K562 (cell line): ENCODE measurements at regions not wholly inside any gene's neighbourhood (a gene's known extent, or its start where the extent isn't known, plus 50 kb on each side); places are given as distances from the start of the nearest gene placed in this dataset.
A peak's percentile ranks its signal among the peaks of the same experiment; 100 is the strongest.

Experiments
- ATAC-seq: fragments of 200-7000 bp; cut with Tn5 transposase; 3 replicates; pipeline ENCODE4 v1.9.1; 2020; ENCODE audit warnings: moderate library complexity
- BruUV-seq: library from RNA; stranded (reverse); fragments of 400-500 nt; replicated peaks from 2 replicates; lab custom pipeline; 2021; lab: Mats Ljungman, UMichigan
- CTCF ChIA-PET: fragments of 300-600 bp; formaldehyde crosslinking; extraction: SDS; loops from one replicate; lab custom pipeline; 2021; ENCODE audit warnings: low intra/inter-chr PET ratio; lab: Yijun Ruan, JAX
- POLR2A ChIA-PET: fragments of 300-600, 350-650 bp; sonication (Branson Sonifier 250); formaldehyde crosslinking; extraction: SDS; loops from one replicate; lab custom pipeline; 2021; ENCODE audit warnings: antibody characterized with exemption, inconsistent platforms; lab: Yijun Ruan, JAX
- DNase-seq, 4 experiments: peaks; one replicate each; pipeline versions ENCODE4 v3.0.0 to v3.0.0-alpha.2; 2011 to 2018; ENCODE audit warnings: low spot score in 3 of 4, mixed read lengths in 3 of 4; ENCODE audit errors: extremely low read depth in 1 of 4
- FAIRE-seq: peaks from 2 replicates; lab custom pipeline; 2011; peaks lifted over from hg19 to GRCh38; lab: Jason Lieb, UNC
- H2AFZ ChIP-seq: 2 replicates; pipeline ENCODE4 v1.6.0; 2011; ENCODE audit warnings: low read depth, low read length, control low read depth, inconsistent platforms
- H3K27ac ChIP-seq: fragments of 200-600 bp; 3 replicates; pipeline ENCODE4 v1.8.0; 2011; ENCODE audit warnings: low read depth, mild to moderate bottlenecking, control low read depth, inconsistent platforms, low read length, moderate library complexity, mixed read lengths; ENCODE audit errors: extremely low read depth
- H3K27me3 ChIP-seq, 2 experiments: fragments of 300-600 bp in 1 of 2; 2 replicates in 1 of 2; 3 replicates in 1 of 2; pipeline versions ENCODE4 v1.6.0 to v1.8.0; 2011; ENCODE audit warnings: inconsistent platforms in 2 of 2, low read length in 2 of 2, mild to moderate bottlenecking in 1 of 2, mixed read lengths in 1 of 2, moderate library complexity in 1 of 2; ENCODE audit not compliant: control insufficient read depth in 2 of 2, insufficient read depth in 2 of 2
- H3K36me3 ChIP-seq: fragments of 300-600 bp; 3 replicates; pipeline ENCODE4 v1.8.0; 2011; ENCODE audit warnings: mild to moderate bottlenecking, low read length, inconsistent platforms; ENCODE audit not compliant: control insufficient read depth, insufficient read depth
- H3K4me1 ChIP-seq, 2 experiments: fragments of 200-600 bp in 1 of 2; replicated peaks in 1 of 2; 2 replicates in 1 of 2; 3 replicates in 1 of 2; pipeline versions ENCODE4 v1.5.1 to v1.8.0; 2011; ENCODE audit warnings: inconsistent platforms in 2 of 2, low read length in 2 of 2, mild to moderate bottlenecking in 1 of 2, mixed read lengths in 1 of 2, moderate library complexity in 1 of 2; ENCODE audit not compliant: control insufficient read depth in 2 of 2, insufficient read depth in 2 of 2
- H3K4me2 ChIP-seq: 2 replicates; pipeline ENCODE4 v1.6.1; 2011; ENCODE audit warnings: low read length, control low read depth, inconsistent platforms, mixed read lengths; ENCODE audit not compliant: insufficient read depth
- H3K4me3 ChIP-seq: fragments of 200-600 bp; sonication (generic), shearing (Covaris generic); 2 replicates; pipeline ENCODE4 v1.5.1; 2016; ENCODE audit warnings: control low read depth, inconsistent platforms
- H3K79me2 ChIP-seq: fragments of 200-600 bp; 3 replicates; pipeline ENCODE4 v1.8.0; 2011; ENCODE audit warnings: low read length, inconsistent platforms; ENCODE audit not compliant: control insufficient read depth, insufficient read depth
- H3K9ac ChIP-seq, 2 experiments: 2 replicates each; pipeline versions ENCODE4 v1.6.0 to v1.6.1; 2011; ENCODE audit warnings: low read depth in 2 of 2, low read length in 2 of 2, control low read depth in 1 of 2, inconsistent platforms in 1 of 2, mild to moderate bottlenecking in 1 of 2, mixed read lengths in 1 of 2; ENCODE audit not compliant: insufficient read depth in 1 of 2
- H3K9me1 ChIP-seq: one replicate; pipeline ENCODE4 v1.6.0; 2011; ENCODE audit warnings: inconsistent platforms, mild to moderate bottlenecking, low read length, moderate library complexity; ENCODE audit not compliant: control insufficient read depth, insufficient read depth
- H3K9me3 ChIP-seq: replicated peaks from 2 replicates; pipeline ENCODE4 v1.5.1; 2011; ENCODE audit warnings: low read depth, low read length, inconsistent platforms; ENCODE audit not compliant: control insufficient read depth, insufficient read depth
- H4K20me1 ChIP-seq: replicated peaks from 2 replicates; pipeline ENCODE4 v1.6.1; 2011; ENCODE audit warnings: low read length, inconsistent platforms, mixed read lengths; ENCODE audit not compliant: control insufficient read depth, insufficient read depth
- CXXC5 ChIP-seq: fragments of 250-450 bp; sonication (Bioruptor Pico); IDR thresholded peaks from 2 replicates; pipeline ENCODE4 v1.8.0; 2022; ENCODE audit warnings: inconsistent platforms, mild to moderate bottlenecking, moderate library complexity
- ELF1 ChIP-seq: fragments of 200-800 bp; sonication (Bioruptor generic); IDR thresholded peaks from 2 replicates; pipeline ENCODE4 v1.6.1; 2016; ENCODE audit warnings: missing genetic modification characterization, missing compliant biosample characterization
- HNRNPLL ChIP-seq: fragments of 200-400 bp; formaldehyde crosslinking; IDR thresholded peaks from 2 replicates; pipeline ENCODE4 v1.6.1; 2017; ENCODE audit warnings: low read length, low read depth, mild to moderate bottlenecking; ENCODE audit not compliant: poor library complexity, severe bottlenecking
- MLX ChIP-seq, 2 experiments: fragments of 450-650 bp in 1 of 2; sonication (generic) in 1 of 2; formaldehyde crosslinking; conservative IDR thresholded peaks; 2 replicates each; pipeline versions ENCODE4 v1.4.0 to v1.8.1; 2020 to 2022; ENCODE audit warnings: mild to moderate bottlenecking in 1 of 2, missing genetic modification reagents in 1 of 2
- NRF1 ChIP-seq, 2 experiments: fragments of 450-650 bp; IDR thresholded peaks in 1 of 2; conservative IDR thresholded peaks in 1 of 2; 2 replicates each; pipeline ENCODE4 v1.6.1; 2014; ENCODE audit warnings: mild to moderate bottlenecking in 2 of 2
- PHTF2 ChIP-seq: fragments of 250-450 bp; sonication (Bioruptor Pico); IDR thresholded peaks from 2 replicates; pipeline ENCODE4 v1.5.0; 2021; ENCODE audit warnings: mild to moderate bottlenecking
- SUPT5H ChIP-seq: fragments of 450-650 bp; IDR thresholded peaks from 2 replicates; pipeline ENCODE4 v1.6.1; 2016
- U2AF2 ChIP-seq: fragments of 200-400 bp; formaldehyde crosslinking; optimal IDR thresholded peaks from 2 replicates; pipeline ENCODE3; 2017; ENCODE audit warnings: low read depth, mild to moderate bottlenecking, low read length
- ZFX ChIP-seq: sonication (generic); formaldehyde crosslinking; IDR thresholded peaks from 2 replicates; pipeline ENCODE4 v1.8.0; 2022; ENCODE audit warnings: mild to moderate bottlenecking, missing genetic modification reagents, moderate library complexity
- ZNF165 ChIP-seq: fragments of 250-450 bp; sonication (Bioruptor Pico); IDR thresholded peaks from 2 replicates; pipeline ENCODE4 v1.4.0; 2020; ENCODE audit warnings: borderline replicate concordance
- WGBS: fragments of 100-300 bp; shearing (Covaris generic); methylation state at CpG from one replicate; pipeline ENCODE4 v1.1.6; 2016; ENCODE audit warnings: low coverage, mixed read lengths; ENCODE audit not compliant: insufficient coverage; ENCODE audit errors: missing lambda C conversion rate; 5-methylcytosine and 5-hydroxymethylcytosine counted together
- in situ Hi-C: fragments of 300-500 bp; cut with MboI; formaldehyde crosslinking; loops from 4 replicates; pipeline ENCODE4 v1.15.0; 2018; ENCODE audit warnings: inconsistent platforms, mixed read lengths
- intact Hi-C: fragments of 100-400 bp; cut with micrococcal nuclease; formaldehyde crosslinking; loops from 2 replicates; pipeline ENCODE4 v1.14.2; 2022
- TF ChIP-seq, protein P1 (sequence below): fragments of 250-450 bp; sonication (Bioruptor Pico); IDR thresholded peaks from 2 replicates; pipeline ENCODE4 v1.8.0; 2022; ENCODE audit warnings: moderate library complexity, mild to moderate bottlenecking, inconsistent platforms
- TF ChIP-seq, protein P2 (sequence below): fragments of 450-650 bp; conservative IDR thresholded peaks from 2 replicates; pipeline ENCODE4 v1.6.1; 2016; ENCODE audit warnings: missing genetic modification characterization, low read depth, mild to moderate bottlenecking, missing compliant biosample characterization, moderate library complexity
- TF ChIP-seq, protein P3 (sequence below): fragments of 200-800 bp; sonication (Bioruptor generic); IDR thresholded peaks from 2 replicates; pipeline ENCODE4 v1.6.1; 2017; ENCODE audit warnings: missing genetic modification characterization, missing compliant biosample characterization

DNA sequence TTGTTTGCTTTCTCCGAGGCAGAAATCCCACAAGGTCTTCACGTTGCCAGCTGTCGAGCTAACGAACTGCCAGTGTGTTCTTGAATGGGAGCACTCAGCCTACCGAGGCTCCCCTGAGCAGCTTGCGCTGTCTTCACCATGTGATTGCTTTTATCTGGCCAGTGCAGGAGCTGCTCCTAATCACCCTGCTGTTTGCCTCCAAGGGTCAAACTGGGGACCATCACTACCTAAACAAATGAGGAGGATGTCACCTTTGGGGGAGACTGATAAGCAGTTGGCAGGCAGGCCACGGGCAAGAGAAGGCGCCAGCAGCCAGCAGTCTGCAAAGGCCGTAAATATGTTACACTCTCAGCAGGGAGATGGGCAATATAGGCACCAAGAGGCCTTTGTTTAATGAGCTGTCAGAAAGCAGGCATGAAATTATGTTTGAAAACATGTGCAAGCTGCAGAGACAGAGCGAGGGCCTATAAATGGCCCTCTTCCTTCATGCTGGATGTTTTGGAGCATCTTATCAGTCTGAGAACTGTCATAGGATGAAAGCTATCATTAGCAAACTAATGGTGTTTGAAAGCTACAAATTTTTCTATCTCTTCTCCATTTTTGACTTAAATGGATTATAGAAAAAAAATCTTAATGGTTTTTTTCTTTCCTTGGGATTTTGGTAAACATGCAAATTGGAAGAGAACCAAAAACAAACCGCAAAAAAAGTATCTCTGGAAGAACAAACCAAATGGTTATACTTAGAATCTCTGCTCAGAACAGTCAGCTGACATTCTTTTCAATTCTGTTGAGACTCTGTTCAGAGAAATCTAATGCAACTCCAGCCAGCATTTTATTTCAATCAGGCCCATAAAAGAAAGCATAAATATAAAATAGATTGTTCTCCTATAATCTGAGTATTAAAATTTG is 267.3 kb upstream of the NPVF start (continued):
- TF ChIP-seq, protein P1, sequence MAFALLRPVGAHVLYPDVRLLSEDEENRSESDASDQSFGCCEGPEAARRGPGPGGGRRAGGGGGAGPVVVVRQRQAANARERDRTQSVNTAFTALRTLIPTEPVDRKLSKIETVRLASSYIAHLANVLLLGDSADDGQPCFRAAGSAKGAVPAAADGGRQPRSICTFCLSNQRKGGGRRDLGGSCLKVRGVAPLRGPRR (CRISPR knock-in tag) = no peak
- TF ChIP-seq ZNF165 (CRISPR knock-in tag) = no peak
- TF ChIP-seq, all 486 proteins: peak for 137

DNA sequence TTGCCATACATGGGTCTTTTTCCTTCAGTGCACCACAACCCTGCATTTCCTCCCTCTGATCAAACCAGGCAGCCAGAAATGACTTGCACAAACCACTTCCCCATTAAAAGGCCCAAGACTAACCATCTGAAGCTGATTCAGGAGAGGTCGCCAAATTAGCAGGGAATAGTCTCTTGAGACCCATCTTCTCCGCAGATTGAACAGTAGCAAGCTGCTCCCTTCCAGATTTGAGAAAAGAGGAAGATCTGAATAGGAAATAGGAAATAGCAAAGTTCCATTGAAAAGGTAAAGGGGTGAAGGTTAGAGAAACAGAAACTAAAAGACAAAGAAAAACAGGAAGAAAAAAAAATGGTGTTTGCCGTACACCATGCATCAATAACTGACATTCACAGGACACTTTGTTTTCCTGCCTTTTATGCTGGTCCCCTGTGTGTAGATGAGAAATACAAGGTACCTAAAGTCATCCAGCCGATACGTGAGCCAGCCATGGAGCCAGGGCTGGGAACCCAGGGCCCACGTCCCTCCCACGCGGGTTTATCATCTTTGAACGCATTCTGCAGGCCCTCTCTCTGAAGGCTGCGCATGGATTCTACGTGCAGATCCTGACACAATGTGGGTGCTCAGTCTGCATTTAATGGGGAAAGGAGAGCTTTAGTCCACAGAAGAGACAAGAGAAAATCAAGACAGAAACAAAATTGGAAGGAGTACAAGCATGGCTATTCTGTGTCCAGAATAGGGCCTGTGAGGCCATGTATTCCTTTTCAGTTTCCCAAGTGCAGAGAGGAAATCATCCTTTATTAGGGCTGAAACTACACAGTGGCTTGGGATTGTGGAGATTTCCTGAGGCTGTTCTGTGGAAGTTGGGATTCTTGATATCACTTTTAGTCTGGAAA is 268.4 kb upstream of the NPVF start:
- H2AFZ ChIP-seq = peak overlapping the region; percentile 78
- POLR2A ChIA-PET = interaction anchor here (0.7 kb wide), 1 partner anchor 167 kb away, joined by 3 read pairs; no protein-coding TSS in a partner anchor
- intact Hi-C loops = loop anchor here (10.0 kb wide), 1 partner anchor 358 kb away; no protein-coding TSS in a partner anchor
- TF ChIP-seq U2AF2 = no peak
- TF ChIP-seq, protein P2, sequence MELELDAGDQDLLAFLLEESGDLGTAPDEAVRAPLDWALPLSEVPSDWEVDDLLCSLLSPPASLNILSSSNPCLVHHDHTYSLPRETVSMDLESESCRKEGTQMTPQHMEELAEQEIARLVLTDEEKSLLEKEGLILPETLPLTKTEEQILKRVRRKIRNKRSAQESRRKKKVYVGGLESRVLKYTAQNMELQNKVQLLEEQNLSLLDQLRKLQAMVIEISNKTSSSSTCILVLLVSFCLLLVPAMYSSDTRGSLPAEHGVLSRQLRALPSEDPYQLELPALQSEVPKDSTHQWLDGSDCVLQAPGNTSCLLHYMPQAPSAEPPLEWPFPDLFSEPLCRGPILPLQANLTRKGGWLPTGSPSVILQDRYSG (tag) = peak; percentile 33; the same call in 1 of the 2 replicates
- TF ChIP-seq NRF1 (conservative IDR thresholded peaks at IDR 0.05 in 1 of 2, IDR thresholded peaks at IDR 0.05 in 1 of 2) = peak; percentile 53 to 64; a peak in 3 of 4 replicates
- peak; percentile 30; the same call in 1 of the 2 replicates for TF ChIP-seq ZFX (CRISPR knock-in tag)
- TF ChIP-seq HNRNPLL = no peak
- no peak for TF ChIP-seq SUPT5H
- TF ChIP-seq PHTF2 = no peak
- no peak for TF ChIP-seq MLX (CRISPR knock-in tag; conservative IDR thresholded peaks at IDR 0.05)
- TF ChIP-seq CXXC5 = peak; percentile 28; the same call in 1 of the 2 replicates
- peak; percentile 48 for TF ChIP-seq ELF1 (tag)
- TF ChIP-seq, protein P3, sequence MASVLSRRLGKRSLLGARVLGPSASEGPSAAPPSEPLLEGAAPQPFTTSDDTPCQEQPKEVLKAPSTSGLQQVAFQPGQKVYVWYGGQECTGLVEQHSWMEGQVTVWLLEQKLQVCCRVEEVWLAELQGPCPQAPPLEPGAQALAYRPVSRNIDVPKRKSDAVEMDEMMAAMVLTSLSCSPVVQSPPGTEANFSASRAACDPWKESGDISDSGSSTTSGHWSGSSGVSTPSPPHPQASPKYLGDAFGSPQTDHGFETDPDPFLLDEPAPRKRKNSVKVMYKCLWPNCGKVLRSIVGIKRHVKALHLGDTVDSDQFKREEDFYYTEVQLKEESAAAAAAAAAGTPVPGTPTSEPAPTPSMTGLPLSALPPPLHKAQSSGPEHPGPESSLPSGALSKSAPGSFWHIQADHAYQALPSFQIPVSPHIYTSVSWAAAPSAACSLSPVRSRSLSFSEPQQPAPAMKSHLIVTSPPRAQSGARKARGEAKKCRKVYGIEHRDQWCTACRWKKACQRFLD (CRISPR knock-in tag) = 0 out of 2 replicates have a peak, but pooled peaks have one; percentile 43

More for the DNA sequence above, 268.4 kb upstream of the NPVF start:
- no peak overlapping the region for H3K4me3 ChIP-seq
- WGBS = 12% methylated on average over 10 of the region's 11 CpGs
- no peaks in the 10 kb centered on the region for H3K9me3 ChIP-seq
- DNase-seq = peak in 2 of 4 experiments; percentile 20 to 50
- no peaks in the 10 kb centered on the region for H3K36me3 ChIP-seq
- CTCF ChIA-PET = no interaction called here
- H3K9me1 ChIP-seq = no peaks in the 10 kb centered on the region
- peak overlapping the region; percentile 61 for H3K4me2 ChIP-seq
- no TSS peak for BruUV-seq
- FAIRE-seq = peak; percentile 73
- H3K27ac ChIP-seq = peak overlapping the region; percentile 40
- H3K9ac ChIP-seq = peak overlapping the region; percentile 22 to 53; a peak in 2 of 4 replicates
- H3K79me2 ChIP-seq = no peaks in the 10 kb centered on the region
- H3K27me3 ChIP-seq = no peaks in the 10 kb centered on the region; a peak in 1 of 5 replicates
- H4K20me1 ChIP-seq = no peaks in the 10 kb centered on the region
- ATAC-seq = peak; percentile 67
- peaks cover 16 to 31% of the 10 kb centered on the region in 2 experiments for H3K4me1 ChIP-seq
- in situ Hi-C loops = no loop called here
